Neutrophil (primary cell): ENCODE measurements at regions not wholly inside any gene's neighbourhood (a gene's known extent, or its start where the extent isn't known, plus 50 kb on each side); places are given as distances from the start of the nearest gene placed in this dataset.

ENCODE experiments used
- H3K27ac ChIP-seq: fragments of 200-600 bp; sonication (generic); 2 replicates; pipeline ENCODE4 v1.5.1; 2016; ENCODE audit warnings: mild to moderate bottlenecking, moderate library complexity
- H3K27me3 ChIP-seq: fragments of 200-600 bp; sonication (generic); 2 replicates; pipeline ENCODE4 v1.6.0; 2016; ENCODE audit warnings: mild to moderate bottlenecking
- H3K36me3 ChIP-seq: fragments of 200-600 bp; sonication (generic); 2 replicates; pipeline ENCODE4 v1.5.1; 2017
- H3K4me1 ChIP-seq, 2 experiments: fragments of 200-600 bp in 1 of 2; sonication (generic) in 1 of 2; 1 replicate in 1 of 2; 2 replicates in 1 of 2; pipeline versions ENCODE4 v1.5.1 to v1.6.1; 2013 to 2016; ENCODE audit warnings: low read depth in 1 of 2, low read length in 1 of 2, mild to moderate bottlenecking in 1 of 2, moderate library complexity in 1 of 2; ENCODE audit not compliant: control insufficient read depth in 1 of 2, insufficient read depth in 1 of 2
- H3K4me3 ChIP-seq, 2 experiments: fragments of 200-600 bp in 1 of 2; sonication (generic) in 1 of 2; 1 replicate in 1 of 2; 2 replicates in 1 of 2; pipeline ENCODE4 v1.5.1; 2013 to 2016; ENCODE audit warnings: low read depth in 1 of 2, low read length in 1 of 2, mild to moderate bottlenecking in 1 of 2, moderate library complexity in 1 of 2
- H3K9me3 ChIP-seq: fragments of 200-600 bp; sonication (generic); 2 replicates; pipeline ENCODE4 v1.5.1; 2016
- TF ChIP-seq, protein P1 (sequence below): fragments of 200-600 bp; sonication (generic); IDR thresholded peaks from 2 replicates; pipeline ENCODE4 v1.5.1; 2016; ENCODE audit warnings: antibody characterized with exemption

DNA sequence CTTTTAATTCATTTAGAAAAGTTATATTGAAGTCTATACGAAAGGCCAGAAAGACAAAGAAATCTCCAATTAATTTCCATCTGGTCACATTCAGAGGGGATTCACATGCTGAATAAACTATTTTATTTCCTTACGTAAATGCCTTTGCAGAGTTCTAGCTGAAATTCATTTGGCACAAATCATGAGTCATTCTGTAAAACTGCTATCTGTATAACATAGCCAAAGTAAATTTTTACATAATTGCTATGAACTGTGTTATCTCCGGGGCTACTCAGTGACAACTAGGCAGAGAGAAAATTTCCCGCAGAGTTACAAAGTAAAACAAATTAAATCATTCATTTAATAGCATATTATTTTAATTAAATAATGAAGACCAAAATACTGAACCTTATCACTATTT, 463.2 kb upstream of the ADAMTS16 start:
- TF ChIP-seq, protein P1, sequence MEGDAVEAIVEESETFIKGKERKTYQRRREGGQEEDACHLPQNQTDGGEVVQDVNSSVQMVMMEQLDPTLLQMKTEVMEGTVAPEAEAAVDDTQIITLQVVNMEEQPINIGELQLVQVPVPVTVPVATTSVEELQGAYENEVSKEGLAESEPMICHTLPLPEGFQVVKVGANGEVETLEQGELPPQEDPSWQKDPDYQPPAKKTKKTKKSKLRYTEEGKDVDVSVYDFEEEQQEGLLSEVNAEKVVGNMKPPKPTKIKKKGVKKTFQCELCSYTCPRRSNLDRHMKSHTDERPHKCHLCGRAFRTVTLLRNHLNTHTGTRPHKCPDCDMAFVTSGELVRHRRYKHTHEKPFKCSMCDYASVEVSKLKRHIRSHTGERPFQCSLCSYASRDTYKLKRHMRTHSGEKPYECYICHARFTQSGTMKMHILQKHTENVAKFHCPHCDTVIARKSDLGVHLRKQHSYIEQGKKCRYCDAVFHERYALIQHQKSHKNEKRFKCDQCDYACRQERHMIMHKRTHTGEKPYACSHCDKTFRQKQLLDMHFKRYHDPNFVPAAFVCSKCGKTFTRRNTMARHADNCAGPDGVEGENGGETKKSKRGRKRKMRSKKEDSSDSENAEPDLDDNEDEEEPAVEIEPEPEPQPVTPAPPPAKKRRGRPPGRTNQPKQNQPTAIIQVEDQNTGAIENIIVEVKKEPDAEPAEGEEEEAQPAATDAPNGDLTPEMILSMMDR, result no peak
- Histone ChIP-seq H3K4me1 (no peaks in the 10 kb centered on the region), H3K27ac (no peak overlapping the region), H3K27me3 (no peaks in the 10 kb centered on the region), H3K9me3 (no peaks in the 10 kb centered on the region), H3K4me3 (no peak overlapping the region), H3K36me3 (no peaks in the 10 kb centered on the region)

DNA sequence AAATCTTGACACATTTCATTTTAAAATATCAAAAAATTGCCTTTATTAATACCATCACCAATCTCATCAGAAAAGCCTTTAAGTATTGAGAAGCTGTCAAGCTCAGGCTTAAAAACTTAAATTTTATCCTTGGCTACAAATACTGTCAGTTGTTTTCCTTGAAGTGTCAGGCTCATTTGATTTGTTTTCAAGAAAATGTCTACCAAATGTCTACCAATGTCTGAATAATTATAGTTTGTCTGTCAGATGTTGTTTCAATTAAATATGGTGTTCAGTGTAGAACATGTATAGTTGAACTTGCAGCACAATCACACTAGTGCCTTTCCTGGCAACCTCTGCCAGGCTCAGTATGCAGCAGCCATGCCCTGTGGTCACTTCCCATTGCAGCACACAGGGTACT, 455.2 kb upstream of the ADAMTS16 start:
- Histone ChIP-seq H3K9me3 (no peaks in the 10 kb centered on the region), H3K4me3 (no peak overlapping the region), H3K27ac (no peak overlapping the region), H3K4me1 (no peaks in the 10 kb centered on the region), H3K27me3 (no peaks in the 10 kb centered on the region), H3K36me3 (no peaks in the 10 kb centered on the region)
- TF ChIP-seq, protein P1, result no peak

DNA sequence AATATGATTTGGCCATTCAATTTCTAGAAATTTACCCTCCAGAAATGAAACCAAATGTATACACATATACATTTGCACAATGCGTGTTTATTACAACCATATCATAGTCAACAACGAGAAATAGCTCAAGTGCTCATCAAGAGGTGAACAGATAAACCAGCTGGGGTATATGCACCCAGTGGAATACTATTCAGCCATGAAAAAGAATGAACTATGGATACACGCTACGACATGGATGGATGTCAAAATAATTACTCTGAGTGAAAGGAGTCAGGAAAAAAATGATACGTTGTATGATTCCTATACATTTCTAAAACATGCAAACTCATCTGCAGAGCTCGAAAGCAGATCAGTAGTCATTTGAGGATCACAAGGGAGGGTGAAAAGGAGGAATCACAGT, 441.5 kb upstream of the ADAMTS16 start:
- Histone ChIP-seq H3K27ac (no peak overlapping the region), H3K4me3 (no peak overlapping the region), H3K36me3 (no peaks in the 10 kb centered on the region), H3K27me3 (no peaks in the 10 kb centered on the region), H3K9me3 (no peaks in the 10 kb centered on the region), H3K4me1 (no peaks in the 10 kb centered on the region)
- TF ChIP-seq, protein P1, result no peak

DNA sequence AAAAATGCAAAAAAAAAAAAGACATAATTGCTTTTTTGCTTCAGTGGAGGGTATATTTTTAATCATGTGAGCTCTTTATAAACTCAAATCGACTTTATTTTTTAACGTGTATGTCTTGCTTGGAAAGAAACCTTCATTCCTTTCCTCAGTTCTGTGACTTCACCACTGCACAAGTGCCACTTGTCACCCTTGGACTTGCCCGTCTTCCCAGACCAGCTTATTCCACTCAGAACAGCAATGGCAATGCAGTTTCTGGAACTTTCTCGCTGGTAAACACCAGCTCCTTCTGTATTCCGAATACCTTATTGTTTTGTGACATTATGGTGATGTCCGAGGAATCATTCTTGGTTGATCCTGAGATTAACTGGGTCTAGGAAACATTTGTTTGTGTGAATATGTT, 440.5 kb upstream of the ADAMTS16 start:
- Histone ChIP-seq H3K9me3 (no peaks in the 10 kb centered on the region), H3K27me3 (no peaks in the 10 kb centered on the region), H3K4me3 (no peak overlapping the region), H3K36me3 (no peaks in the 10 kb centered on the region), H3K27ac (no peak overlapping the region), H3K4me1 (no peaks in the 10 kb centered on the region)
- TF ChIP-seq, protein P1, result no peak

DNA sequence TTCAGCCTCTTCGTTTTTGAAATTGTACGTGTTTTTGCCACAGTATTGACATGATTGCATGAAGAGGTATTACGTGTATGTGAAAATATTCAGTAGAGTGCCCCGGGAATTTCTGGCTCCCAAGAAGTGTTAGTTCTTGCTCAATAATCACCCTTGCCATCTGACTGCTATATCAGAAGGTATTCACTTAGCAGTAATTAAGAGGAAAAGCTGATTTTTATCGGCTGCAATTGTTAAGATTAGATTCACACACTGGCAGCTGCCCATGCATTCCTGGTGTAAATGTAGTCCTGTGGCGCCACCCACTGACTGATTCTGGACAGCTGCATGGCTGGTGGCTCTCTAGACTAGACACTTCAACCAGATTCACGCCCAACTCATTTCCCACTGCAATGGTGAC, 440.1 kb upstream of the ADAMTS16 start:
- Histone ChIP-seq H3K27ac (no peak overlapping the region), H3K27me3 (no peaks in the 10 kb centered on the region), H3K9me3 (no peaks in the 10 kb centered on the region), H3K36me3 (no peaks in the 10 kb centered on the region), H3K4me1 (no peaks in the 10 kb centered on the region), H3K4me3 (no peak overlapping the region)
- TF ChIP-seq, protein P1, result no peak

DNA sequence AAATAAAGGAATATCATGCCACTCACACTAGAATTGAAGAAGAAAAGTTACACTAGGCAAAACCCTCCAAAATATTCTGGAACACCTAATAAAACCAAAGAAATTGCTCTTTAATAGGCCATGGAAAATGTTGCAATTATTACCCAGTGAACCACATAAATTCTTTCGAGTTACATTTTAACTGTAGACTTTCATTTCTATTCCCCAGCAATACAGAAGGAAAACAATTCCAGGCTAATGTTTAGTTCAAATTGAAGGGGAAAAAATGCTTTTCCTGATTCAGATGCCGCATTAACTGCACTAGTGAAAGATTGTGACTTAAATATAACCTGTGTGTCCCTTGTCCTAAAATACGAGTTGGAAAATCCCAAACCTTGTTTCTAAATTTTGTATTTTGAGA, 439.3 kb upstream of the ADAMTS16 start:
- Histone ChIP-seq H3K27me3 (no peaks in the 10 kb centered on the region), H3K4me1 (no peaks in the 10 kb centered on the region), H3K4me3 (no peak overlapping the region), H3K9me3 (no peaks in the 10 kb centered on the region), H3K36me3 (no peaks in the 10 kb centered on the region), H3K27ac (no peak overlapping the region)
- TF ChIP-seq, protein P1, result no peak
